SU-DHL-6 (cell line): ENCODE measurements at regions not wholly inside any gene's neighbourhood (a gene's known extent, or its start where the extent isn't known, plus 50 kb on each side); places are given as distances from the start of the nearest gene placed in this dataset.

Experiments
- H2AFZ ChIP-seq: fragments of 200-600 bp; sonication (generic); 2 replicates; pipeline ENCODE4 v1.6.1; 2014; ENCODE audit warnings: low read depth, mild to moderate bottlenecking, moderate library complexity, mixed read lengths, antibody characterized with exemption, low read length; ENCODE audit not compliant: severe bottlenecking
- H3F3A ChIP-seq: fragments of 200-600 bp; shearing (Covaris generic); 2 replicates; pipeline ENCODE4 v1.6.0; 2016; ENCODE audit warnings: antibody characterized with exemption, mild to moderate bottlenecking; ENCODE audit not compliant: insufficient read depth
- H3K27ac ChIP-seq: fragments of 200-600 bp; sonication (generic); 2 replicates; pipeline ENCODE4 v1.5.1; 2016; ENCODE audit warnings: low read depth, mild to moderate bottlenecking, low read length, moderate library complexity, mixed read lengths
- H3K27me3 ChIP-seq: fragments of 200-600 bp; sonication (generic), shearing (Covaris generic); 2 replicates; pipeline ENCODE4 v1.6.0; 2014; ENCODE audit warnings: mild to moderate bottlenecking, low read length
- H3K36me3 ChIP-seq: fragments of 200-600 bp; sonication (generic); 2 replicates; pipeline ENCODE4 v1.6.1; 2014; ENCODE audit warnings: mild to moderate bottlenecking, low read length, mixed read lengths
- H3K4me2 ChIP-seq: fragments of 300-600, 200-600 bp; shearing (Covaris generic), sonication (generic); 2 replicates; pipeline ENCODE4 v1.6.0; 2014; ENCODE audit warnings: low read length, low read depth, mild to moderate bottlenecking; ENCODE audit not compliant: poor library complexity, severe bottlenecking
- H3K4me3 ChIP-seq: fragments of 200-600 bp; sonication (generic); 2 replicates; pipeline ENCODE4 v1.5.1; 2014; ENCODE audit warnings: antibody characterized with exemption, low read length, mild to moderate bottlenecking, mixed read lengths; ENCODE audit not compliant: insufficient read depth, poor library complexity, severe bottlenecking
- H3K79me2 ChIP-seq: fragments of 200-600 bp; sonication (generic); 2 replicates; pipeline ENCODE4 v1.6.1; 2014; ENCODE audit warnings: mild to moderate bottlenecking, low read length, moderate library complexity; ENCODE audit not compliant: insufficient read depth
- H3K9ac ChIP-seq: fragments of 200-600 bp; sonication (generic); 2 replicates; pipeline ENCODE4 v1.7.0; 2014; ENCODE audit warnings: mild to moderate bottlenecking, low read length
- H3K9me2 ChIP-seq: fragments of 200-600 bp; sonication (generic); replicated peaks from 2 replicates; pipeline ENCODE4 v1.6.1; 2014; ENCODE audit warnings: low read length; ENCODE audit not compliant: insufficient read depth
- H3K9me3 ChIP-seq: fragments of 200-600 bp; sonication (generic); 2 replicates; pipeline ENCODE4 v1.6.1; 2014; ENCODE audit warnings: low read length, mixed read lengths; ENCODE audit not compliant: insufficient read depth
- H4K20me1 ChIP-seq: fragments of 200-600 bp; sonication (generic); 2 replicates; pipeline ENCODE4 v1.6.1; 2014; ENCODE audit warnings: low read depth, mild to moderate bottlenecking, antibody characterized with exemption, low read length, moderate library complexity, mixed read lengths
- EZH2phosphoT487 ChIP-seq: fragments of 200-600 bp; sonication (generic), shearing (Covaris generic); conservative IDR thresholded peaks from 2 replicates; pipeline ENCODE4 v1.6.1; 2018; ENCODE audit warnings: mild to moderate bottlenecking, antibody characterized with exemption, low read length, moderate library complexity, mixed read lengths
- TF ChIP-seq, protein P1 (sequence below): fragments of 200-600 bp; sonication (generic); IDR thresholded peaks from one replicate; pipeline ENCODE4 v1.5.1; 2017; ENCODE audit warnings: antibody characterized with exemption, mild to moderate bottlenecking, low read length, moderate library complexity; ENCODE audit not compliant: insufficient read depth, poor library complexity, severe bottlenecking

DNA sequence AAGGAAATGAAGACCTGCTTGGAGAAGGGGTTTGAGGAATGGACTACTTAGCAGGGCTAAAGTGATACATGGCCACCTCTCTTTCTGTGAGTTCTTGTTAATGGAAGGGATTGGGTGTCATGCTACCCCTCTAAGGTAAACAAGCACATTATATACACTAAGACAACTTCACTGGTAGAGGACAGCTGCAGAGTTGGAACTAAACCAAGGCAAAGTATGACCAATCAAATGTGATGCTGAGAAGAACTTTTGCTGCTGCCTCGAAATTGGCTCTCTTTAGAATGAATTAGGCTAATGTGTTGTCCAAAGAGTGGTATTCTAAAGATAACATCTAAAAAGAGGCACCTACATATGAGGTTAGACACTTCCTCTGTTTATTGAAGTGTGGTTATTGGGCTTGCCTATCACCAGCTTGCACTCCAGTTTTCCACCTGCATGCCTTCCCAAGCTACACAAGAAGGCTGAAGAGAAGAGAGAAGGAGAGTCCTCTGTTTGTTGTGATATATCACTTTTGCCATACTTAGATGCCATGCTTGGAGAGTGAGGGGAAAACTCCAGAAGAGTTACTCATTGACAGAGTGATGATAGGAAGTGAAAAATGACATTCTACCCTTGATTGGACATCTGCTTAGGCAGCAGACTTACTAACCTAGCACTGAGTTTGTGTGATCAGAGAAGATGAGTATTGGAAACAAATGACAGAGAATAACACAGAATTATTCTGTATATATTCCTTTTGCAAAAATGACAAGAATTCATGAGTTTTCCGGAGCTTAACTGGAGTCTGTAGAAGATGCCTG is 536.1 kb downstream of the ZNF608 start:
- no peak overlapping the region for H3K27ac ChIP-seq
- H3K4me2 ChIP-seq: no peak overlapping the region

DNA sequence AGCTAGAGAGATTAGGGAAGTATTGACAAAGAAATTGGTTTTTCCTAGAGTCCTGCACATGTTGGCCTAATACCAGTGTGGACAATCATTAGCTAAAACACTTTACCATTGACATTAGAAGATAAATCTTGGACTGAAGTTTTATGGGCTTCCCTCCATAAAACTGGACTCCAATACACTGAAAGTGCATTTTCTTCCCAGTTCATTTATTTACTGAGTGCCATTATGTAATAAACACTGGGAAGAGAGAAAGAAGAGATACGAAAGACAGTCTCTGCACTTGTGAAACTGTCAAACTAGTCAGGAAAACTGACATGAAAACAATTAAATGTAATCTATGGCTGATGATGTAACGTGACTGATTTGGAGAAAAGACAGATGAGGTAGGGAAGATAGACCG is 539.3 kb downstream of the ZNF608 start:
- no peaks in the 10 kb centered on the region for H3K79me2 ChIP-seq
- no peaks in the 10 kb centered on the region for H4K20me1 ChIP-seq
- peaks cover 22% of the 10 kb centered on the region; the same call in 1 of the 2 replicates for H3K9me3 ChIP-seq
- H2AFZ ChIP-seq: no peak overlapping the region
- H3K9me2 ChIP-seq: no peaks in the 10 kb centered on the region
- H3F3A ChIP-seq: no peaks in the 10 kb centered on the region
- no peak overlapping the region for H3K9ac ChIP-seq
- H3K4me3 ChIP-seq: no peak overlapping the region
- no peaks in the 10 kb centered on the region for H3K36me3 ChIP-seq
- no peak overlapping the region for H3K27ac ChIP-seq
- no peak overlapping the region for H3K4me2 ChIP-seq
- TF ChIP-seq, protein P1, sequence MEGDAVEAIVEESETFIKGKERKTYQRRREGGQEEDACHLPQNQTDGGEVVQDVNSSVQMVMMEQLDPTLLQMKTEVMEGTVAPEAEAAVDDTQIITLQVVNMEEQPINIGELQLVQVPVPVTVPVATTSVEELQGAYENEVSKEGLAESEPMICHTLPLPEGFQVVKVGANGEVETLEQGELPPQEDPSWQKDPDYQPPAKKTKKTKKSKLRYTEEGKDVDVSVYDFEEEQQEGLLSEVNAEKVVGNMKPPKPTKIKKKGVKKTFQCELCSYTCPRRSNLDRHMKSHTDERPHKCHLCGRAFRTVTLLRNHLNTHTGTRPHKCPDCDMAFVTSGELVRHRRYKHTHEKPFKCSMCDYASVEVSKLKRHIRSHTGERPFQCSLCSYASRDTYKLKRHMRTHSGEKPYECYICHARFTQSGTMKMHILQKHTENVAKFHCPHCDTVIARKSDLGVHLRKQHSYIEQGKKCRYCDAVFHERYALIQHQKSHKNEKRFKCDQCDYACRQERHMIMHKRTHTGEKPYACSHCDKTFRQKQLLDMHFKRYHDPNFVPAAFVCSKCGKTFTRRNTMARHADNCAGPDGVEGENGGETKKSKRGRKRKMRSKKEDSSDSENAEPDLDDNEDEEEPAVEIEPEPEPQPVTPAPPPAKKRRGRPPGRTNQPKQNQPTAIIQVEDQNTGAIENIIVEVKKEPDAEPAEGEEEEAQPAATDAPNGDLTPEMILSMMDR: no peak
- TF ChIP-seq EZH2phosphoT487: no peak
- no peaks in the 10 kb centered on the region for H3K27me3 ChIP-seq

More for the DNA sequence above, 536.1 kb downstream of the ZNF608 start:
- Histone ChIP-seq H3K27me3 (no peaks in the 10 kb centered on the region), H3F3A (no peaks in the 10 kb centered on the region), H3K79me2 (no peaks in the 10 kb centered on the region), H3K9me2 (no peaks in the 10 kb centered on the region), H3K36me3 (no peaks in the 10 kb centered on the region), H3K9ac (no peak overlapping the region), H4K20me1 (no peaks in the 10 kb centered on the region), H3K9me3 (no peaks in the 10 kb centered on the region), H3K4me3 (no peak overlapping the region), H2AFZ (no peak overlapping the region)
- no peak for TF ChIP-seq EZH2phosphoT487
- TF ChIP-seq, protein P1: no peak

DNA sequence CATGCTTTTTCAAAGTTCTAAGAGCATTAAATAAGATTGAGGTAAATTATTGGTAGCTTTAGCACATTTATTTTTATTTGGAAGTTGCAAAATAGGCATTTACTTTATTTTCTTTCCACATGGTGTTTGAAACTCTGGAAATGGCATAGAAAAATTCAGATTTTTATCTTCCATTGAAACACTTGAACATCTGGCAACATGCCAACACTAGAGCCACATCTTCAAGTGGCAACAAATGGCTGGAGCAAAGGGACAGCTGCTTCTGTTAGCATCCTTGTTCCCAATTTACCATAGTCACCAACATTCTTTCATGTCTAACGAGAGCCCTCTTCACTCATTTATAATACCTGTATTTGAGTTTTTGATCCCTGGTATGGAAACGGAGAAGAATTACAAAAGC is 539.9 kb downstream of the ZNF608 start:
- H4K20me1 ChIP-seq: no peaks in the 10 kb centered on the region
- H3K9ac ChIP-seq: no peak overlapping the region
- H3K27me3 ChIP-seq: no peaks in the 10 kb centered on the region
- H2AFZ ChIP-seq: no peak overlapping the region
- no peaks in the 10 kb centered on the region for H3K79me2 ChIP-seq
- no peak overlapping the region for H3K27ac ChIP-seq
- no peak overlapping the region for H3K4me2 ChIP-seq
- no peak overlapping the region for H3K4me3 ChIP-seq
- no peaks in the 10 kb centered on the region for H3K36me3 ChIP-seq
- no peak for TF ChIP-seq EZH2phosphoT487
- TF ChIP-seq, protein P1: no peak
- peaks cover 23% of the 10 kb centered on the region; the same call in 1 of the 2 replicates for H3K9me3 ChIP-seq
- no peaks in the 10 kb centered on the region for H3F3A ChIP-seq
- H3K9me2 ChIP-seq: no peaks in the 10 kb centered on the region
